ENCODE measurements at regions not wholly inside any gene's neighbourhood (a gene's known extent, or its start where the extent isn't known, plus 50 kb on each side); places are given as distances from the start of the nearest gene placed in this dataset.

GRCh38 chr18:2030647-2031046, 540.7 kb downstream of the METTL4 start:
- TF ChIP-seq TAF1 (conservative IDR thresholded peaks at IDR 0.05): no peak
- no peak for TF ChIP-seq SP1 (IDR thresholded peaks at IDR 0.05)
- no peak for TF ChIP-seq CTCF (IDR thresholded peaks at IDR 0.05; ENCODE audit: low read depth, low read length, missing input control)
- TF ChIP-seq YY1 (IDR thresholded peaks at IDR 0.05): no peak
- TF ChIP-seq MAX (IDR thresholded peaks at IDR 0.05): no peak
- TF ChIP-seq FOXA1 (IDR thresholded peaks at IDR 0.05): no peak
- no peak for TF ChIP-seq ZBTB33 (IDR thresholded peaks at IDR 0.05)
- no peak for TF ChIP-seq GABPA (IDR thresholded peaks at IDR 0.05 in 1 of 2, conservative IDR thresholded peaks at IDR 0.05 in 1 of 2)
